T-cell (primary cell): ENCODE measurements at regions not wholly inside any gene's neighbourhood (a gene's known extent, or its start where the extent isn't known, plus 50 kb on each side); places are given as distances from the start of the nearest gene placed in this dataset.

Source experiments
- ATAC-seq, 4 experiments: fragments of 200-7000 bp in 3 of 4; fragments of 150-1000 bp in 1 of 4; cut with Tn5 transposase; replicated peaks in 1 of 4; 1 replicate in 3 of 4; 2 replicates in 1 of 4; pipeline ENCODE4 v1.10.0; 2021; ENCODE audit warnings: moderate library complexity in 3 of 4, mild to moderate bottlenecking in 2 of 4, moderate number of reproducible peaks in 1 of 4
- CTCF ChIA-PET, 2 donors: fragments of 300-600 bp; sonication (Branson Sonifier 250); formaldehyde crosslinking; loops; one replicate each; lab custom pipeline; 2022; ENCODE audit warnings: antibody characterized with exemption in 2 of 2; lab: Charles Lee
- POLR2A ChIA-PET, 2 donors: fragments of 300-600 bp; sonication (Branson Sonifier 250); formaldehyde crosslinking; loops; one replicate each; lab custom pipeline; 2022; ENCODE audit warnings: antibody characterized with exemption in 2 of 2; lab: Charles Lee
- DNase-seq, 35 experiments: peaks; one replicate each; pipeline versions ENCODE4 v3.0.0 to v3.0.0-alpha.2; 2013 to 2023
- H3K27ac ChIP-seq: one replicate; pipeline ENCODE4 v1.5.1; 2013; ENCODE audit warnings: low read length
- H3K27me3 ChIP-seq, 2 experiments: replicated peaks in 1 of 2; 1 replicate in 1 of 2; 2 replicates in 1 of 2; pipeline versions ENCODE4 v1.6.1 to v1.7.0; 2013; ENCODE audit warnings: low read length in 1 of 2, mixed read lengths in 1 of 2; ENCODE audit not compliant: control insufficient read depth in 2 of 2, insufficient read depth in 2 of 2; ENCODE audit errors: extremely low read depth in 1 of 2
- H3K36me3 ChIP-seq, 2 donors: 1 replicate in 1 of 2; 2 replicates in 1 of 2; pipeline versions ENCODE4 v1.6.1 to v1.7.0; 2013; ENCODE audit warnings: low read length in 1 of 2; ENCODE audit not compliant: control insufficient read depth in 2 of 2, insufficient read depth in 1 of 2; ENCODE audit errors: extremely low read depth in 1 of 2
- H3K4me1 ChIP-seq, 2 experiments: 1 replicate in 1 of 2; 2 replicates in 1 of 2; pipeline versions ENCODE4 v1.6.1 to v1.7.0; 2013; ENCODE audit warnings: low read length in 2 of 2, mixed read lengths in 1 of 2; ENCODE audit not compliant: insufficient read depth in 2 of 2, control insufficient read depth in 1 of 2; ENCODE audit errors: extremely low read depth in 1 of 2
- H3K4me3 ChIP-seq, 2 donors: 1 replicate in 1 of 2; 2 replicates in 1 of 2; pipeline versions ENCODE4 v1.5.1 to v1.7.0; 2013; ENCODE audit warnings: mild to moderate bottlenecking in 2 of 2, low read length in 1 of 2, moderate library complexity in 1 of 2; ENCODE audit not compliant: control insufficient read depth in 1 of 2; ENCODE audit errors: extremely low read depth in 1 of 2
- H3K9me3 ChIP-seq: 2 replicates; pipeline ENCODE4 v1.7.0; 2013
- H3K27ac Mint-ChIP-seq, 2 donors: one replicate each; pipeline ENCODE4 v1.8.0; 2020 to 2021; ENCODE audit warnings: mild to moderate bottlenecking in 2 of 2, mixed read lengths in 2 of 2
- H3K27me3 Mint-ChIP-seq, 2 donors: one replicate each; pipeline ENCODE4 v1.8.0; 2021 to 2022; ENCODE audit warnings: mixed read lengths in 2 of 2
- H3K36me3 Mint-ChIP-seq: one replicate; pipeline ENCODE4 v1.8.0; 2021; ENCODE audit warnings: mixed read lengths
- H3K4me1 Mint-ChIP-seq, 3 donors: one replicate each; pipeline ENCODE4 v1.8.0; 2020 to 2022; ENCODE audit warnings: mixed read lengths in 3 of 3, mild to moderate bottlenecking in 1 of 3
- H3K4me3 Mint-ChIP-seq, 3 donors: one replicate each; pipeline ENCODE4 v1.8.0; 2020 to 2022; ENCODE audit warnings: mild to moderate bottlenecking in 3 of 3, mixed read lengths in 3 of 3, moderate library complexity in 3 of 3
- H3K9me3 Mint-ChIP-seq, 3 donors: one replicate each; pipeline ENCODE4 v1.8.0; 2020 to 2022; ENCODE audit warnings: mixed read lengths in 3 of 3
- WGBS: methylation state at CpG from one replicate; pipeline ENCODE4 v1.1.5; 2013; ENCODE audit warnings: missing lambda C conversion rate; ENCODE audit not compliant: insufficient coverage; 5-methylcytosine and 5-hydroxymethylcytosine counted together

GRCh38 chr22:27526901-27527300, 274.7 kb downstream of the MN1 start:
- ChIA-PET POLR2A (no interaction called here), CTCF (no interaction called here)
- DNase-seq (no peak), ATAC-seq (no peak)
- H3K9me3 ChIP-seq: no peaks in the 10 kb centered on the region
- Mint-ChIP-seq H3K36me3 (no peaks in the 10 kb centered on the region), H3K27ac (no peak overlapping the region), H3K9me3 (peaks cover 0 to 7% (median 5%) of the 10 kb centered on the region in 3 donors), H3K27me3 (peaks cover 7 to 14% of the 10 kb centered on the region in 2 donors), H3K4me3 (no peak overlapping the region), H3K4me1 (no peaks in the 10 kb centered on the region)
- no CpG with 5 or more reads among the region's 10 CpGs for WGBS
- no peak overlapping the region for H3K4me3 ChIP-seq
- H3K27ac ChIP-seq: no peak overlapping the region
- H3K36me3 ChIP-seq: no peaks in the 10 kb centered on the region
- H3K27me3 ChIP-seq: peaks cover 0 to 2% of the 10 kb centered on the region in 2 experiments
- H3K4me1 ChIP-seq: no peaks in the 10 kb centered on the region

GRCh38 chr22:27531782-27532530, 269.6 kb downstream of the MN1 start:
- POLR2A ChIA-PET: no interaction called here
- no peaks in the 10 kb centered on the region for H3K4me1 Mint-ChIP-seq
- no peaks in the 10 kb centered on the region for H3K36me3 ChIP-seq
- no peaks in the 10 kb centered on the region for H3K9me3 ChIP-seq
- no peak overlapping the region for H3K27ac Mint-ChIP-seq
- peaks cover 0 to 7% of the 10 kb centered on the region in 2 experiments for H3K27me3 ChIP-seq
- H3K4me1 ChIP-seq: no peaks in the 10 kb centered on the region
- no peaks in the 10 kb centered on the region for H3K36me3 Mint-ChIP-seq
- no peak overlapping the region for H3K4me3 ChIP-seq
- H3K9me3 Mint-ChIP-seq: peaks cover 0 to 7% (median 5%) of the 10 kb centered on the region in 3 donors
- DNase-seq (no peak), ATAC-seq (no peak)
- H3K4me3 Mint-ChIP-seq: no peak overlapping the region
- no CpG with 5 or more reads among the region's 8 CpGs for WGBS
- H3K27me3 Mint-ChIP-seq: peaks cover 3 to 10% of the 10 kb centered on the region in 2 donors
- H3K27ac ChIP-seq: no peak overlapping the region
- CTCF ChIA-PET: no interaction called here

- H3K27ac Mint-ChIP-seq: no peak overlapping the region
- H3K27me3 ChIP-seq: peaks cover 0 to 9% of the 10 kb centered on the region in 2 experiments
- H3K9me3 Mint-ChIP-seq: peaks cover 0 to 7% (median 5%) of the 10 kb centered on the region in 3 donors
- H3K9me3 ChIP-seq: no peaks in the 10 kb centered on the region
- H3K4me1 ChIP-seq: no peaks in the 10 kb centered on the region
- DNase-seq (no peak), ATAC-seq (no peak)
- no peak overlapping the region for H3K4me3 ChIP-seq
- no peak overlapping the region for H3K4me3 Mint-ChIP-seq
- no peaks in the 10 kb centered on the region for H3K36me3 Mint-ChIP-seq
- POLR2A ChIA-PET: no interaction called here
- no peaks in the 10 kb centered on the region for H3K36me3 ChIP-seq
- H3K4me1 Mint-ChIP-seq: no peaks in the 10 kb centered on the region
- CTCF ChIA-PET: no interaction called here
- H3K27me3 Mint-ChIP-seq: peaks cover 3 to 10% of the 10 kb centered on the region in 2 donors
- 76% methylated on average over 6 of the region's 8 CpGs for WGBS
- H3K27ac ChIP-seq: no peak overlapping the region
These were observed 268.3 kb downstream of the MN1 start for GRCh38 chr22:27533105-27533745.

GRCh38 chr22:27534720-27535125, 266.8 kb downstream of the MN1 start:
- peaks cover 6 to 10% of the 10 kb centered on the region in 2 donors for H3K27me3 Mint-ChIP-seq
- H3K9me3 ChIP-seq: no peaks in the 10 kb centered on the region
- 82% methylated on average over 4 of the region's 7 CpGs for WGBS
- no peak overlapping the region for H3K4me3 Mint-ChIP-seq
- no peaks in the 10 kb centered on the region for H3K36me3 ChIP-seq
- peaks cover 0 to 18% of the 10 kb centered on the region in 2 experiments for H3K27me3 ChIP-seq
- no peak overlapping the region for H3K4me3 ChIP-seq
- H3K9me3 Mint-ChIP-seq: peaks cover 0 to 7% (median 5%) of the 10 kb centered on the region in 3 donors
- H3K27ac ChIP-seq: no peak overlapping the region
- ATAC-seq (no peak), DNase-seq (no peak)
- H3K36me3 Mint-ChIP-seq: no peaks in the 10 kb centered on the region
- ChIA-PET POLR2A (interaction anchor here in 1 of 2 donors (0.6 kb wide), 1 partner anchor 177 kb away, joined by 6 read pairs; no protein-coding TSS in a partner anchor), CTCF (interaction anchor here in 1 of 2 donors (0.6 kb wide), 1 partner anchor 499 kb away, joined by 3 read pairs; no protein-coding TSS in a partner anchor)
- H3K27ac Mint-ChIP-seq: no peak overlapping the region
- H3K4me1 ChIP-seq: no peaks in the 10 kb centered on the region
- H3K4me1 Mint-ChIP-seq: no peaks in the 10 kb centered on the region

GRCh38 chr22:27535452-27535851, 266.1 kb downstream of the MN1 start:
- DNase-seq (no peak), ATAC-seq (no peak)
- ChIA-PET CTCF (interaction anchor here in 1 of 2 donors (0.6 kb wide), 1 partner anchor 499 kb away, joined by 3 read pairs; no protein-coding TSS in a partner anchor), POLR2A (interaction anchor here in 1 of 2 donors (0.6 kb wide), 1 partner anchor 177 kb away, joined by 6 read pairs; no protein-coding TSS in a partner anchor)
- Histone ChIP-seq H3K27ac (no peak overlapping the region), H3K4me3 (no peak overlapping the region), H3K36me3 (no peaks in the 10 kb centered on the region), H3K4me1 (no peaks in the 10 kb centered on the region), H3K9me3 (no peaks in the 10 kb centered on the region), H3K27me3 (peaks cover 0 to 18% of the 10 kb centered on the region in 2 experiments)
- peaks cover 6 to 10% of the 10 kb centered on the region in 2 donors for H3K27me3 Mint-ChIP-seq
- no peaks in the 10 kb centered on the region for H3K36me3 Mint-ChIP-seq
- H3K27ac Mint-ChIP-seq: no peak overlapping the region
- peaks cover 0 to 7% (median 5%) of the 10 kb centered on the region in 3 donors for H3K9me3 Mint-ChIP-seq
- WGBS: no CpG with 5 or more reads among the region's 2 CpGs
- no peaks in the 10 kb centered on the region for H3K4me1 Mint-ChIP-seq
- H3K4me3 Mint-ChIP-seq: no peak overlapping the region

GRCh38 chr22:27537501-27537900, 264.1 kb downstream of the MN1 start:
- Histone ChIP-seq H3K9me3 (no peaks in the 10 kb centered on the region), H3K4me1 (no peaks in the 10 kb centered on the region), H3K27ac (no peak overlapping the region), H3K4me3 (no peak overlapping the region), H3K27me3 (peaks cover 0 to 15% of the 10 kb centered on the region in 2 experiments), H3K36me3 (no peaks in the 10 kb centered on the region)
- Mint-ChIP-seq H3K27ac (no peak overlapping the region), H3K27me3 (peaks cover 4 to 6% of the 10 kb centered on the region in 2 donors), H3K4me1 (no peaks in the 10 kb centered on the region), H3K4me3 (no peak overlapping the region), H3K36me3 (no peaks in the 10 kb centered on the region), H3K9me3 (no peaks in the 10 kb centered on the region)
- DNase-seq (no peak), ATAC-seq (no peak)
- CTCF ChIA-PET: no interaction called here
- POLR2A ChIA-PET: no interaction called here
- 57% methylated on average over 8 of the region's 15 CpGs for WGBS
